SK-N-MC (cell line): ENCODE measurements at regions not wholly inside any gene's neighbourhood (a gene's known extent, or its start where the extent isn't known, plus 50 kb on each side); places are given as distances from the start of the nearest gene placed in this dataset.

Source experiments
- DNase-seq: peaks from one replicate; pipeline ENCODE4 v3.0.0-alpha.2; 2011; ENCODE audit warnings: low read depth, low spot score
- H3K27ac ChIP-seq: fragments of 200-600 bp; sonication (generic); 2 replicates; pipeline ENCODE4 v1.5.1; 2016; ENCODE audit warnings: mixed run types
- H3K36me3 ChIP-seq: fragments of 200-600 bp; sonication (generic); 2 replicates; pipeline ENCODE4 v1.6.1; 2017; ENCODE audit warnings: antibody characterized with exemption, low read length, mixed read lengths; ENCODE audit not compliant: insufficient read depth
- H3K4me3 ChIP-seq: fragments of 200-600 bp; sonication (generic); 2 replicates; pipeline ENCODE4 v1.5.1; 2016
- H3K9ac ChIP-seq: fragments of 200-600 bp; sonication (generic); 2 replicates; pipeline ENCODE4 v1.8.0; 2017; ENCODE audit warnings: mixed run types, mixed read lengths; ENCODE audit not compliant: insufficient read length
- H3K9me3 ChIP-seq: fragments of 200-600 bp; sonication (generic); 2 replicates; pipeline ENCODE4 v1.6.1; 2017; ENCODE audit warnings: low read depth, mild to moderate bottlenecking, antibody characterized with exemption, low read length, moderate library complexity, mixed read lengths
- EZH2 ChIP-seq: fragments of 200-600 bp; sonication (generic); IDR thresholded peaks from one replicate; pipeline ENCODE4 v1.6.1; 2017; ENCODE audit warnings: antibody characterized with exemption
- FOXP2 ChIP-seq: optimal IDR thresholded peaks from 2 replicates; pipeline ENCODE3; 2011; ENCODE audit warnings: mild to moderate bottlenecking, moderate library complexity; ENCODE audit not compliant: insufficient read depth; ENCODE audit errors: extremely low read length, control extremely low read depth
- POLR2AphosphoS5 ChIP-seq: IDR thresholded peaks from 2 replicates; pipeline ENCODE4 v1.6.1; 2012; ENCODE audit warnings: mild to moderate bottlenecking, low read depth, low read length, borderline replicate concordance

- Histone ChIP-seq H3K4me3 (no peak overlapping the region), H3K9ac (no peak overlapping the region), H3K27ac (no peak overlapping the region), H3K36me3 (no peaks in the 10 kb centered on the region), H3K9me3 (no peaks in the 10 kb centered on the region)
- DNase-seq: no peak
- TF ChIP-seq EZH2 (no peak), FOXP2 (no peak), POLR2AphosphoS5 (no peak)
Observed at GRCh38 chr4:117814277-117815246, 219.7 kb upstream of the NDST3 start.

DNA sequence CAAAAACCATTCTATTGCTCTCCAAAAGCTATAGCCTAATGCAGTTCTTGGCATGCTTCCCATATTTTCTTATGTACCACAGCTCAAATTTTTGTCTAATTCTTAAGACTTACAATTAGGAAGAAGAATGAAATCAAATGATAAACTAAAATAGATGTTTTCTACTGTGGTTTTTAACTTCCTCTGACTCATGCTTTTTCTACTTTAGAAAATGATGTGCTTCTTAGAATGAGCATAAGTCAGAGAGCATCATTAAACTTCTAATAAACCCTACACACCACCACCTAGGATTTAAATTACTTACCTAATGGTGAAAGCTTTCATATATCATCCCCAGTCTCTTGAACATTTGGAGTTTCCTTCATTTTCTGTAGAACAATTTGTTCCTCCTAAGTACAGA is 217.0 kb upstream of the NDST3 start:
- H3K9me3 ChIP-seq: no peaks in the 10 kb centered on the region
- DNase-seq: no peak
- H3K9ac ChIP-seq: no peak overlapping the region
- TF ChIP-seq EZH2: no peak
- no peak overlapping the region for H3K4me3 ChIP-seq
- no peak overlapping the region for H3K27ac ChIP-seq
- H3K36me3 ChIP-seq: no peaks in the 10 kb centered on the region

DNA sequence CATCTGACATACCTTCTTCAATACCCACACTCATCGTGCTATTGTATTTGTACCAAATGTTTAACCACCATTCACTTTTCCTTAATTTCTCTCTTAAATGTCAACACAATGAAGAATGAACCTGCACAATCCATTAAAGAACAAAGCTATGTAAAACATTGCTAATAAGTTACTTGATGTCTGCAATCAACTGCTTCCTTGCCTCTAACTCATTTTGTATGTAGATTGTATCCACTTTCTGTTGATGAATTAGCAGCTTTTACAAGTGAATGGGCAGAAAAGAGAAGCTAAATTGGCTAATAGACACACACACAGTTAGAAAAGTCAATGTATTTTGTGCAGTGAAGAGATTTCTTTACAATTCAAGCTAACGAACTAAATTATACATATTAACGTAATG is 212.5 kb upstream of the NDST3 start:
- Histone ChIP-seq H3K36me3 (no peaks in the 10 kb centered on the region), H3K9ac (no peak overlapping the region), H3K4me3 (no peak overlapping the region), H3K9me3 (no peaks in the 10 kb centered on the region), H3K27ac (no peak overlapping the region)
- DNase-seq: no peak
- no peak for TF ChIP-seq FOXP2
- no peak for TF ChIP-seq POLR2AphosphoS5
- TF ChIP-seq EZH2: no peak

DNA sequence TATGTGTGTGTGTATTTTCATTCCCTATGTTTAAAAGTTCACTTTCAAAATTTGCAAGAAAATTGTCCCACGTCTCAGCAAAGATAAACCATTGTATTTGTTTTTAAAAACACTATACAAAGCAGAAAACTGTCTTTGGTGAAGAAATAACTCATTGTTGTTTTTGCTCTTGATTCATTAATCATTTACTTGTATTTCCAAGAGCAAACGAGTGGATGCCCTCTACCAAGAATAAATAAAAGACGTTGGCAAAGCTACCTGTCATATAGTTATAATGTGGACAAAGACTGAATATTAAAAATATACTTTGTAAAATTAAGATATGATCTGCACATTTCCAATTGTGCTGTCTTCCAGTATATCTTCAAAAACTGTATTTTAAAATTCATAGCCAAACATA is 210.9 kb upstream of the NDST3 start:
- DNase-seq: no peak
- H3K9ac ChIP-seq: no peak overlapping the region
- no peak overlapping the region for H3K4me3 ChIP-seq
- no peak for TF ChIP-seq FOXP2
- TF ChIP-seq POLR2AphosphoS5: no peak
- no peak for TF ChIP-seq EZH2
- H3K9me3 ChIP-seq: no peaks in the 10 kb centered on the region
- H3K27ac ChIP-seq: no peak overlapping the region
- no peaks in the 10 kb centered on the region for H3K36me3 ChIP-seq

DNA sequence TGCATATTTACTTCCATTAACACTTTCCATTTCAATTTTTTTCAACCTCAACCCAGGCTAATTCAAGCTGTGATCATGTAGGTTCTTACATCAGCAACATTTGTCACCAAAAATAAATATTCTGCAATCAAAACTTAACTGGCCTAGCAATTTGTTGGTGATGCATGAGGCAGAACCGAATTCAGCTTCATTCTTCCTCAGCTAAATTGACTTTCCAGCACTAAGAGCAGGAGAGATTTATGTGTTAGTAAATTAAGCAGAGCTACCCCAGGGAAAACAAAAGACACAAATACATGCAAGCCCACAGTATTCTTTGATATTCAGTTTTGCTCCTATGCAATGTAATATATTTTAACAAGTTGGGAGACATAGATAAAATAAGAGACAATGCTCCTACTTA is 208.7 kb upstream of the NDST3 start:
- H3K4me3 ChIP-seq: no peak overlapping the region
- H3K9ac ChIP-seq: no peak overlapping the region
- H3K27ac ChIP-seq: no peak overlapping the region

DNA sequence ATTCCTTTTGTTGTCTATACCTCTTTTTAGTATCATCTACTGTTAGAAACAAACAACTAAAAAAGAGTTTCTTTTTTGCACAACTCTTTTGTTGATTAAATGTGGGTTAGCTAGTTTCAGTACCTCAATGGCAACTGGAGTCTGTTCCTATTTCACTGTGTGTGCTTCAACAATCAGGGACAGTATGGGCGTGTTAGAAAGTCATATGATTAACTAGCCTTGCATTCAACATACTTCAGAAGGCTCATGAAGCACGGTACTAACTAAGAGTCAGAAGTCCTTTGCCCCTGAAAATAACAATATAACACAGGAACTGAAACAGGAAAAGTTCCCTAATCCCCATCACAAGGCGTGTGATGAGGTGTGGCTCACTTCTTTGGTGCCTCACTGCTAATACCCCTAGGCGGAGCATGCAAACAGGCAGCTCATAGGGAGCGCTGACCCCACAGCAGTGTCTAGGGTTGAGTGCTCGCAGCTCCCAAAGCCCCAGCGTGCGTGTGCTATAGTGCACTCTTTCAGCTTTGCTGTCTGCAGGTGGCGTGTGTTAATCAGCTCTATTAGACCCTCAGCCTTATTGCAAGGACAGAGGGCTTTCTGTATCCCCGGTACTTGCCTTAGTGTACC is 203.1 kb upstream of the NDST3 start:
- Histone ChIP-seq H3K4me3 (no peak overlapping the region), H3K9ac (no peak overlapping the region), H3K27ac (no peak overlapping the region), H3K36me3 (no peaks in the 10 kb centered on the region), H3K9me3 (no peaks in the 10 kb centered on the region)
- DNase-seq: no peak
- TF ChIP-seq FOXP2: no peak
- TF ChIP-seq POLR2AphosphoS5: no peak
- no peak for TF ChIP-seq EZH2

More for the DNA sequence above, 208.7 kb upstream of the NDST3 start:
- Histone ChIP-seq H3K36me3 (no peaks in the 10 kb centered on the region), H3K9me3 (no peaks in the 10 kb centered on the region)
- no peak for DNase-seq
- TF ChIP-seq FOXP2: no peak
- TF ChIP-seq EZH2: no peak
- TF ChIP-seq POLR2AphosphoS5: no peak

- no peaks in the 10 kb centered on the region for H3K9me3 ChIP-seq
- no peak overlapping the region for H3K4me3 ChIP-seq
- H3K36me3 ChIP-seq: no peaks in the 10 kb centered on the region
- no peak overlapping the region for H3K9ac ChIP-seq
- TF ChIP-seq POLR2AphosphoS5 (no peak), EZH2 (no peak), FOXP2 (no peak)
- DNase-seq: no peak
- H3K27ac ChIP-seq: no peak overlapping the region
Observed at GRCh38 chr4:117835566-117835965, 198.7 kb upstream of the NDST3 start.

GRCh38 chr4:117844594-117844993 is 189.7 kb upstream of the NDST3 start:
- Histone ChIP-seq H3K36me3 (no peaks in the 10 kb centered on the region), H3K4me3 (no peak overlapping the region), H3K27ac (no peak overlapping the region), H3K9me3 (no peaks in the 10 kb centered on the region), H3K9ac (no peak overlapping the region)
- no peak for TF ChIP-seq EZH2
- TF ChIP-seq FOXP2: no peak
- DNase-seq: no peak

DNA sequence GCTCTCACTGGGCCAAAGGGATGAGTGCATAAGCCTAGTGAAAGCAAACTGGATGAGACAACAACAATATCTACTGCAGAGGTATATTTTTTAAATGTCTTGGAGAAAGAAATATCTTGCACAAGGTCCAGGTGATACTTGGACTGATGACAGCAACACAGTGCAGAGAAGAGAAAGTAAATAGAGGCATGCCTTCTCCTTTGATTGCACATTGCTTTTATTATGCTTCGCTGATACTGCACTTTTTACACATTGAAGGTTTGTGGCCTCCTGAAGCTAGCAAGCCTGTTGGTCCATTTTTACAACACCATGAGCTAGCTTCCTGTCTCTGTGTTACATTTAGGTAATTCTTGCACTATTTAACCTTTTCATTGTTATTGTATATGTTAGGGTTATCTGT is 189.0 kb upstream of the NDST3 start:
- no peak for DNase-seq
- H3K4me3 ChIP-seq: no peak overlapping the region
- no peaks in the 10 kb centered on the region for H3K36me3 ChIP-seq
- no peak for TF ChIP-seq POLR2AphosphoS5
- TF ChIP-seq EZH2: no peak
- no peak for TF ChIP-seq FOXP2
- H3K9ac ChIP-seq: no peak overlapping the region
- H3K9me3 ChIP-seq: no peaks in the 10 kb centered on the region
- H3K27ac ChIP-seq: no peak overlapping the region
